ENCODE measurements at regions not wholly inside any gene's neighbourhood (a gene's known extent, or its start where the extent isn't known, plus 50 kb on each side); places are given as distances from the start of the nearest gene placed in this dataset.
"Not testable (repeated sequence)": the region's sequence is repeated elsewhere in the genome, so short reads cannot be mapped to it uniquely, and the experiment has no call there.

- not testable (repeated sequence) for H3K4me3 ChIP-seq (ENCODE audit: low read length in 2 of 2); H3K27me3 ChIP-seq (ENCODE audit: control insufficient read depth in 1 of 2, insufficient read depth in 2 of 2, low read length in 2 of 2)
These were observed 104.8 kb downstream of the SPATA31A6 start for GRCh38 chr9:42288002-42288864.

GRCh38 chr9:42288865-42289229, 105.4 kb downstream of the SPATA31A6 start:
- not testable (repeated sequence) for H3K4me1 ChIP-seq (ENCODE audit: control insufficient read depth, insufficient read depth, low read length)

More at GRCh38 chr9:42288002-42288864, 104.8 kb downstream of the SPATA31A6 start:
- H3K36me3 ChIP-seq (ENCODE audit: control insufficient read depth in 2 of 2, insufficient read depth in 2 of 2, low read length in 2 of 2); H3K27ac ChIP-seq (ENCODE audit: low read length); H3K4me1 ChIP-seq (ENCODE audit: control insufficient read depth, insufficient read depth, low read length); H3K9me3 ChIP-seq (ENCODE audit: control insufficient read depth in 2 of 2, low read length in 2 of 2); H3K9ac ChIP-seq (ENCODE audit: low read length in 2 of 2): not testable (repeated sequence)

GRCh38 chr9:42300124-42300523, 116.7 kb downstream of the SPATA31A6 start:
- not testable (repeated sequence) for H3K27me3 ChIP-seq (ENCODE audit: control insufficient read depth in 1 of 2, insufficient read depth in 2 of 2, low read length in 2 of 2); H3K4me1 ChIP-seq (ENCODE audit: control insufficient read depth, insufficient read depth, low read length); H3K4me3 ChIP-seq (ENCODE audit: low read length in 2 of 2); H3K36me3 ChIP-seq (ENCODE audit: control insufficient read depth in 2 of 2, insufficient read depth in 2 of 2, low read length in 2 of 2); H3K9me3 ChIP-seq (ENCODE audit: control insufficient read depth in 2 of 2, low read length in 2 of 2); H3K27ac ChIP-seq (ENCODE audit: low read length); H3K9ac ChIP-seq (ENCODE audit: low read length in 2 of 2)

More at GRCh38 chr9:42288865-42289229, 105.4 kb downstream of the SPATA31A6 start:
- not testable (repeated sequence) for H3K27ac ChIP-seq (ENCODE audit: low read length); H3K4me3 ChIP-seq (ENCODE audit: low read length in 2 of 2); H3K9me3 ChIP-seq (ENCODE audit: control insufficient read depth in 2 of 2, low read length in 2 of 2); H3K36me3 ChIP-seq (ENCODE audit: control insufficient read depth in 2 of 2, insufficient read depth in 2 of 2, low read length in 2 of 2); H3K27me3 ChIP-seq (ENCODE audit: control insufficient read depth in 1 of 2, insufficient read depth in 2 of 2, low read length in 2 of 2); H3K9ac ChIP-seq (ENCODE audit: low read length in 2 of 2)

- H3K4me3 ChIP-seq (ENCODE audit: low read length in 2 of 2); H3K9me3 ChIP-seq (ENCODE audit: control insufficient read depth in 2 of 2, low read length in 2 of 2); H3K36me3 ChIP-seq (ENCODE audit: control insufficient read depth in 2 of 2, insufficient read depth in 2 of 2, low read length in 2 of 2); H3K4me1 ChIP-seq (ENCODE audit: control insufficient read depth, insufficient read depth, low read length); H3K27me3 ChIP-seq (ENCODE audit: control insufficient read depth in 1 of 2, insufficient read depth in 2 of 2, low read length in 2 of 2); H3K27ac ChIP-seq (ENCODE audit: low read length); H3K9ac ChIP-seq (ENCODE audit: low read length in 2 of 2): not testable (repeated sequence)
These were observed 123.2 kb downstream of the SPATA31A6 start for GRCh38 chr9:42306625-42307024.

- H3K9me3 ChIP-seq (ENCODE audit: control insufficient read depth in 2 of 2, low read length in 2 of 2); H3K36me3 ChIP-seq (ENCODE audit: control insufficient read depth in 2 of 2, insufficient read depth in 2 of 2, low read length in 2 of 2); H3K9ac ChIP-seq (ENCODE audit: low read length in 2 of 2); H3K4me3 ChIP-seq (ENCODE audit: low read length in 2 of 2); H3K27me3 ChIP-seq (ENCODE audit: control insufficient read depth in 1 of 2, insufficient read depth in 2 of 2, low read length in 2 of 2); H3K4me1 ChIP-seq (ENCODE audit: control insufficient read depth, insufficient read depth, low read length); H3K27ac ChIP-seq (ENCODE audit: low read length): not testable (repeated sequence)
These were observed 124.0 kb downstream of the SPATA31A6 start for GRCh38 chr9:42307449-42307848.

GRCh38 chr9:42310972-42311371, 127.5 kb downstream of the SPATA31A6 start:
- not testable (repeated sequence) for H3K27me3 ChIP-seq (ENCODE audit: control insufficient read depth in 1 of 2, insufficient read depth in 2 of 2, low read length in 2 of 2); H3K27ac ChIP-seq (ENCODE audit: low read length); H3K9me3 ChIP-seq (ENCODE audit: control insufficient read depth in 2 of 2, low read length in 2 of 2); H3K9ac ChIP-seq (ENCODE audit: low read length in 2 of 2); H3K4me3 ChIP-seq (ENCODE audit: low read length in 2 of 2); H3K36me3 ChIP-seq (ENCODE audit: control insufficient read depth in 2 of 2, insufficient read depth in 2 of 2, low read length in 2 of 2); H3K4me1 ChIP-seq (ENCODE audit: control insufficient read depth, insufficient read depth, low read length)

GRCh38 chr9:42316026-42316425, 132.6 kb downstream of the SPATA31A6 start:
- H3K9me3 ChIP-seq (ENCODE audit: control insufficient read depth in 2 of 2, low read length in 2 of 2); H3K9ac ChIP-seq (ENCODE audit: low read length in 2 of 2); H3K36me3 ChIP-seq (ENCODE audit: control insufficient read depth in 2 of 2, insufficient read depth in 2 of 2, low read length in 2 of 2); H3K4me3 ChIP-seq (ENCODE audit: low read length in 2 of 2); H3K27ac ChIP-seq (ENCODE audit: low read length); H3K27me3 ChIP-seq (ENCODE audit: control insufficient read depth in 1 of 2, insufficient read depth in 2 of 2, low read length in 2 of 2); H3K4me1 ChIP-seq (ENCODE audit: control insufficient read depth, insufficient read depth, low read length): not testable (repeated sequence)

GRCh38 chr9:42317677-42318076, 134.2 kb downstream of the SPATA31A6 start:
- H3K36me3 ChIP-seq (ENCODE audit: control insufficient read depth in 2 of 2, insufficient read depth in 2 of 2, low read length in 2 of 2); H3K9ac ChIP-seq (ENCODE audit: low read length in 2 of 2); H3K4me1 ChIP-seq (ENCODE audit: control insufficient read depth, insufficient read depth, low read length); H3K9me3 ChIP-seq (ENCODE audit: control insufficient read depth in 2 of 2, low read length in 2 of 2); H3K27me3 ChIP-seq (ENCODE audit: control insufficient read depth in 1 of 2, insufficient read depth in 2 of 2, low read length in 2 of 2); H3K4me3 ChIP-seq (ENCODE audit: low read length in 2 of 2); H3K27ac ChIP-seq (ENCODE audit: low read length): not testable (repeated sequence)

- not testable (repeated sequence) for H3K27me3 ChIP-seq (ENCODE audit: control insufficient read depth in 1 of 2, insufficient read depth in 2 of 2, low read length in 2 of 2); H3K9ac ChIP-seq (ENCODE audit: low read length in 2 of 2); H3K4me3 ChIP-seq (ENCODE audit: low read length in 2 of 2); H3K27ac ChIP-seq (ENCODE audit: low read length); H3K4me1 ChIP-seq (ENCODE audit: control insufficient read depth, insufficient read depth, low read length); H3K9me3 ChIP-seq (ENCODE audit: control insufficient read depth in 2 of 2, low read length in 2 of 2); H3K36me3 ChIP-seq (ENCODE audit: control insufficient read depth in 2 of 2, insufficient read depth in 2 of 2, low read length in 2 of 2)
These were observed 139.8 kb downstream of the SPATA31A6 start for GRCh38 chr9:42323084-42323809.

- H3K9ac ChIP-seq (ENCODE audit: low read length in 2 of 2); H3K27me3 ChIP-seq (ENCODE audit: control insufficient read depth in 1 of 2, insufficient read depth in 2 of 2, low read length in 2 of 2); H3K4me3 ChIP-seq (ENCODE audit: low read length in 2 of 2); H3K27ac ChIP-seq (ENCODE audit: low read length); H3K4me1 ChIP-seq (ENCODE audit: control insufficient read depth, insufficient read depth, low read length); H3K9me3 ChIP-seq (ENCODE audit: control insufficient read depth in 2 of 2, low read length in 2 of 2); H3K36me3 ChIP-seq (ENCODE audit: control insufficient read depth in 2 of 2, insufficient read depth in 2 of 2, low read length in 2 of 2): not testable (repeated sequence)
These were observed 141.7 kb downstream of the SPATA31A6 start for GRCh38 chr9:42325142-42325541.

GRCh38 chr9:42325561-42325960, 142.1 kb downstream of the SPATA31A6 start:
- H3K27ac ChIP-seq (ENCODE audit: low read length); H3K9ac ChIP-seq (ENCODE audit: low read length in 2 of 2); H3K4me3 ChIP-seq (ENCODE audit: low read length in 2 of 2); H3K36me3 ChIP-seq (ENCODE audit: control insufficient read depth in 2 of 2, insufficient read depth in 2 of 2, low read length in 2 of 2); H3K9me3 ChIP-seq (ENCODE audit: control insufficient read depth in 2 of 2, low read length in 2 of 2); H3K27me3 ChIP-seq (ENCODE audit: control insufficient read depth in 1 of 2, insufficient read depth in 2 of 2, low read length in 2 of 2); H3K4me1 ChIP-seq (ENCODE audit: control insufficient read depth, insufficient read depth, low read length): not testable (repeated sequence)

Data from stomach smooth muscle (tissue), 2 donors.